ENCODE measurements at regions not wholly inside any gene's neighbourhood (a gene's known extent, or its start where the extent isn't known, plus 50 kb on each side); places are given as distances from the start of the nearest gene placed in this dataset.
"Not testable (repeated sequence)": the region's sequence is repeated elsewhere in the genome, so short reads cannot be mapped to it uniquely, and the experiment has no call there.

GRCh38 chr2:201946746-201947145 lies 86.9 kb upstream of the FZD7 start:
- DNase-seq, result not testable (repeated sequence)

- DNase-seq, result no peak
Observed at GRCh38 chr2:201947287-201947686, 86.4 kb upstream of the FZD7 start.

GRCh38 chr2:201949181-201949926 lies 84.3 kb upstream of the FZD7 start:
- no peak for DNase-seq

- DNase-seq, result no peak
Observed at GRCh38 chr2:201949927-201950246, 83.8 kb upstream of the FZD7 start.

- peak; percentile 60 for DNase-seq
Observed at GRCh38 chr2:201950606-201951005, 83.0 kb upstream of the FZD7 start.

GRCh38 chr2:201952187-201952586 lies 81.5 kb upstream of the FZD7 start:
- no peak for DNase-seq

GRCh38 chr2:201953396-201953795 lies 80.3 kb upstream of the FZD7 start:
- DNase-seq, result no peak

- no peak for DNase-seq
Observed at GRCh38 chr2:201953880-201954279, 79.8 kb upstream of the FZD7 start.

GRCh38 chr2:201955231-201955630 lies 78.4 kb upstream of the FZD7 start:
- DNase-seq, result no peak

- DNase-seq, result peak; percentile 52
Observed at GRCh38 chr2:201955702-201956141, 77.9 kb upstream of the FZD7 start.

- no peak for DNase-seq
Observed at GRCh38 chr2:201956361-201956760, 77.3 kb upstream of the FZD7 start.

- DNase-seq, result no peak
Observed at GRCh38 chr2:201957091-201957490, 76.6 kb upstream of the FZD7 start.

- no peak for DNase-seq
Observed at GRCh38 chr2:201959198-201959597, 74.5 kb upstream of the FZD7 start.

- DNase-seq, result no peak
Observed at GRCh38 chr2:201959626-201960025, 74.0 kb upstream of the FZD7 start.

GRCh38 chr2:201960305-201960704 lies 73.3 kb upstream of the FZD7 start:
- DNase-seq, result no peak

GRCh38 chr2:201961401-201961800 lies 72.3 kb upstream of the FZD7 start:
- DNase-seq, result no peak

- DNase-seq, result no peak
Observed at GRCh38 chr2:201962774-201963562, 70.7 kb upstream of the FZD7 start.

GRCh38 chr2:201964011-201964410 lies 69.6 kb upstream of the FZD7 start:
- DNase-seq, result no peak

GRCh38 chr2:201964631-201965206 lies 68.9 kb upstream of the FZD7 start:
- no peak for DNase-seq

- DNase-seq, result no peak
Observed at GRCh38 chr2:201965550-201965949, 68.1 kb upstream of the FZD7 start.

GRCh38 chr2:201966691-201967438 lies 66.8 kb upstream of the FZD7 start:
- DNase-seq, result no peak

- no peak for DNase-seq
Observed at GRCh38 chr2:201968050-201968449, 65.6 kb upstream of the FZD7 start.

GRCh38 chr2:201968476-201968875 lies 65.2 kb upstream of the FZD7 start:
- DNase-seq, result no peak
